Lower lobe of right lung (tissue), 2 donors: ENCODE measurements at regions not wholly inside any gene's neighbourhood (a gene's known extent, or its start where the extent isn't known, plus 50 kb on each side); places are given as distances from the start of the nearest gene placed in this dataset.

Experiments
- ATAC-seq, 2 donors: fragments of 200-7000 bp; cut with Tn5 transposase; one replicate each; pipeline ENCODE4 v1.9.1; 2020 to 2022; ENCODE audit warnings: mild to moderate bottlenecking in 2 of 2, moderate library complexity in 2 of 2
- DNase-seq: peaks from one replicate; pipeline ENCODE4 v3.0.0-alpha.2; 2020
- H3K27ac ChIP-seq: fragments of 200-600 bp; one replicate; pipeline ENCODE4 v1.8.0; 2022
- H3K27me3 ChIP-seq: fragments of 200-600 bp; one replicate; pipeline ENCODE4 v1.8.0; 2022; ENCODE audit warnings: low read depth
- H3K36me3 ChIP-seq: fragments of 200-600 bp; one replicate; pipeline ENCODE4 v1.8.0; 2022; ENCODE audit warnings: mild to moderate bottlenecking
- H3K4me1 ChIP-seq: fragments of 200-600 bp; one replicate; pipeline ENCODE4 v1.8.0; 2022
- H3K4me3 ChIP-seq: fragments of 200-600 bp; one replicate; pipeline ENCODE4 v1.8.0; 2022; ENCODE audit warnings: mild to moderate bottlenecking
- H3K9me3 ChIP-seq: fragments of 200-600 bp; one replicate; pipeline ENCODE4 v1.8.0; 2022
- intact Hi-C: fragments of 100-400 bp; cut with DNase I; formaldehyde crosslinking; loops from one replicate; pipeline ENCODE4 v1.11.0; 2022
- TF ChIP-seq, protein P1 (sequence below): fragments of 200-600 bp; IDR thresholded peaks from one replicate; pipeline ENCODE4 v1.8.0; 2022; ENCODE audit warnings: antibody characterized with exemption, mild to moderate bottlenecking
- donor health status: DM: no; HTN: yes; CAD: no; lungs with severe emphysema.

DNA sequence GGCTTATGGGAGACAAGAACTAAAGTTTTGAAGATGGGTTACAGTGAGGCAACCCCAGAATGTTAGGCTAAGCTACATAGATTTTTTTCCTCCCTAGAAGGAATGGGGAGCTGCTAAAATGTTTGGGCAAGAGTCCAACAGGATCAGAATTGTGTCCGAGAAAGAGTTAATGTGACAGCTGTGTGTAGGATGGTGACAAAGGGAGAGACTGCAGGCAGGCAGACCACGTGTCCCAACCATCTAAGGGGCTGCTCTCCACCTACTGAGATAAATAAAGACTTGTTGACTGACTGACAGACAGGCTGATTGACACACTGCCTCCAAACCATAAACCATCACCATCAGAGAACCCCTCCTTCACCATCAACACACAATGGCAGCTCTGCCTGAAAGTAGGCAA is 133.7 kb upstream of the CTTNBP2NL start:
- Histone ChIP-seq H3K4me3 (no peak overlapping the region), H3K27ac (no peak overlapping the region), H3K9me3 (no peaks in the 10 kb centered on the region), H3K27me3 (no peaks in the 10 kb centered on the region), H3K36me3 (no peaks in the 10 kb centered on the region), H3K4me1 (peaks cover 22% of the 10 kb centered on the region)
- intact Hi-C loops, result no loop called here
- DNase-seq (no peak), ATAC-seq (no peak)
- TF ChIP-seq, protein P1, sequence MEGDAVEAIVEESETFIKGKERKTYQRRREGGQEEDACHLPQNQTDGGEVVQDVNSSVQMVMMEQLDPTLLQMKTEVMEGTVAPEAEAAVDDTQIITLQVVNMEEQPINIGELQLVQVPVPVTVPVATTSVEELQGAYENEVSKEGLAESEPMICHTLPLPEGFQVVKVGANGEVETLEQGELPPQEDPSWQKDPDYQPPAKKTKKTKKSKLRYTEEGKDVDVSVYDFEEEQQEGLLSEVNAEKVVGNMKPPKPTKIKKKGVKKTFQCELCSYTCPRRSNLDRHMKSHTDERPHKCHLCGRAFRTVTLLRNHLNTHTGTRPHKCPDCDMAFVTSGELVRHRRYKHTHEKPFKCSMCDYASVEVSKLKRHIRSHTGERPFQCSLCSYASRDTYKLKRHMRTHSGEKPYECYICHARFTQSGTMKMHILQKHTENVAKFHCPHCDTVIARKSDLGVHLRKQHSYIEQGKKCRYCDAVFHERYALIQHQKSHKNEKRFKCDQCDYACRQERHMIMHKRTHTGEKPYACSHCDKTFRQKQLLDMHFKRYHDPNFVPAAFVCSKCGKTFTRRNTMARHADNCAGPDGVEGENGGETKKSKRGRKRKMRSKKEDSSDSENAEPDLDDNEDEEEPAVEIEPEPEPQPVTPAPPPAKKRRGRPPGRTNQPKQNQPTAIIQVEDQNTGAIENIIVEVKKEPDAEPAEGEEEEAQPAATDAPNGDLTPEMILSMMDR, result no peak

DNA sequence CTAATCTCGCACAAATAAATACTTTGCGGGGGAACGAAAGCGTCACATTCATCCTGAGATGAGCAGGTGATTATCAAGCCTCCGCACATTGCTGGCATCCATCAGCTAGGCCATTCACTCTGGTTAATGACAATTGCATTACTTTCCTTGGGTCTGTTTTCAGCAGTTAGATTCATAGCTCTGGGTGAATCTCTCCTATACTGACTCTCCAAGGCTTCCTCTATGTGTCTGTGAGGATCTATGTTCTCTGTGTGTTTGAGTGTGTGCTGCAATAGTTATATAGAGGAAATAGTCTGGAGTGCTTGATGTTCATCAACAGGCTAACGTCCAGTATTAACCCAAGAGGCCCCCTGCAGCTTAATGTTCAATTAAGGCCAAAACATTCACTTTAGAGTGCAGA is 133.0 kb upstream of the CTTNBP2NL start:
- DNase-seq (no peak), ATAC-seq (no peak)
- TF ChIP-seq, protein P1, result no peak
- no peak overlapping the region for H3K4me3 ChIP-seq
- no peak overlapping the region for H3K27ac ChIP-seq
- no peaks in the 10 kb centered on the region for H3K9me3 ChIP-seq
- H3K36me3 ChIP-seq, result no peaks in the 10 kb centered on the region
- H3K27me3 ChIP-seq, result no peaks in the 10 kb centered on the region
- intact Hi-C loops, result no loop called here
- H3K4me1 ChIP-seq, result peaks cover 27% of the 10 kb centered on the region

DNA sequence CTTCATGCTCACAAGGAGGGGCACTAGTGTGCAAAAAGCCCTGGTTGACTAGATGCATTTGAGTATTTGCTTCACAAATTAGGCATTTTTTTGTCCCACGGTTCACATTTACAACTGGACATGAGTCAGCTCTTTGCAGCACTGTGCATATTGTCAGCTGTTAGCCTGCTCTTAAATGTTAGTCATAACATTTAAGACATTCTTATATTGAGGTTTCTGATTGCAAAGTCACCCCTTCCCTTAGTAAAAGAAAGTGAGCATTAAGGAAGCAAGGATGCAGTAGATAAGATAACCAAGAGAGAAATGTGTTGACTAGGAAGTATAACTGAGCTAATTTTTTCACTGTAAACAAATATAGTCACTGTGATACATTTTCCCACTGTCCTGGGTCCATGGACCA is 132.6 kb upstream of the CTTNBP2NL start:
- H3K4me1 ChIP-seq, result peaks cover 27% of the 10 kb centered on the region
- intact Hi-C loops, result no loop called here
- TF ChIP-seq, protein P1, result no peak
- H3K9me3 ChIP-seq, result no peaks in the 10 kb centered on the region
- DNase-seq, result no peak
- no peak for ATAC-seq
- H3K36me3 ChIP-seq, result no peaks in the 10 kb centered on the region
- H3K27me3 ChIP-seq, result no peaks in the 10 kb centered on the region
- H3K27ac ChIP-seq, result no peak overlapping the region
- H3K4me3 ChIP-seq, result no peak overlapping the region

DNA sequence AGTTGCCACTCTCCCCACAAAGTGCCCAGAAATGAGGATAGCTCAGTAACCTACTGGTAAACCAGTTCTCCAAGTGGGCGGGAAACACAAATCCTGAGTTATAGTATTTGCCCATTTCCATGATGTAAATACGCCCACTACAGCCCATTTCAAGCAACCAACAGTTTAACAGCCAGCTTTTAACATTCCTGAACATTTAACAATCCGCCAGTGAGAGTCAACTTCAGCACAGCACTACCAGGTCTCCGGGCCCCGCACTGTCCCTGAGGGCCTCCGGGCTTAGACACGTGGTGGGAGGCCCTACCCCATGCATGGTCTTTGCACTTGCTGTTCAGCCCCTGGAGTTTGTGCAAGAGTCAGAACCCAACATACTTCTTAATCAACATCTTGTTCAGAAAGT is 132.0 kb upstream of the CTTNBP2NL start:
- Histone ChIP-seq H3K4me3 (no peak overlapping the region), H3K27ac (no peak overlapping the region), H3K9me3 (no peaks in the 10 kb centered on the region), H3K27me3 (no peaks in the 10 kb centered on the region), H3K36me3 (no peaks in the 10 kb centered on the region), H3K4me1 (peaks cover 27% of the 10 kb centered on the region)
- TF ChIP-seq, protein P1, result no peak
- intact Hi-C loops, result no loop called here
- ATAC-seq (no peak), DNase-seq (no peak)

DNA sequence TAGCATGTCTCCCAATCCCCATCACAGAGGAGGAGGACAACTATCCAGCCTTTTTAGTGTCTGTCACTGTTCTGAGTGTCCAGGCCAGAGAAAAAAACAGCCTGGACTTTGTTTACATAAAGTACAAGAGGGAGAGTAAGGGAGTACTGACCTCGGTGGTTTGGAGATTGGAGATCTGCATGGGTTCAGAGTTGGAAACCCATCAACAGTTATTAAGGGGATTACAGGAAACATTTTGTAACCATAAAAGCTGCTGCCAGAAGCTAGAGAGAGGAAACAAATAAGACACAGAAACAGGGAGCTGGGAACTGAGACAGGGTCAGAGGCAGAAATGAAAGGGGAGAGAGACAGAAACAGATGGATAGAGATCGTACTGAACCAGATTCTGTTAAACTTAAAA is 131.5 kb upstream of the CTTNBP2NL start:
- Histone ChIP-seq H3K4me3 (no peak overlapping the region), H3K27ac (no peak overlapping the region), H3K4me1 (peaks cover 27% of the 10 kb centered on the region), H3K36me3 (no peaks in the 10 kb centered on the region), H3K27me3 (no peaks in the 10 kb centered on the region), H3K9me3 (no peaks in the 10 kb centered on the region)
- TF ChIP-seq, protein P1, result no peak
- ATAC-seq, result peak; percentile 11 to 14
- intact Hi-C loops, result no loop called here
- DNase-seq, result no peak

DNA sequence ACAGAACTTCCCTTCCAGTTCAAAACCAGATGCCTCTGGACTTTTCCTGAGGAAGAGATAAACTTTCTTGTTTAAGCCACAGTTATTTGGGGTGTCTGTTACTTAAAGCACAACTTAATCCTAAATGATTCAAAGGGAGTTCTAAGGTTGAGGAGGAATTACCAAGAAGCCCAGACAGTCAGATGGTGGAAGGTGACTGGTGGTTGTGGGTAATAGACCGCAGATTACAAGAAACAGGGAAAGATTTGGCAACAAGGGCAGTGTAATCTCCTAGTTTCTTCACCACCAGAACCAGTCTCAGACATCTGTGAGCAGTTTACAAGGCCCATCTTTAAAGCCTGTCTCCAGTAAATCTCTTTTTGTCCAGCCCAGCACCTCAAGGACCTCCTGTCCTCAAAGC is 130.1 kb upstream of the CTTNBP2NL start:
- TF ChIP-seq, protein P1, result no peak
- H3K9me3 ChIP-seq, result no peaks in the 10 kb centered on the region
- DNase-seq (no peak), ATAC-seq (no peak)
- no peaks in the 10 kb centered on the region for H3K27me3 ChIP-seq
- no peak overlapping the region for H3K4me3 ChIP-seq
- intact Hi-C loops, result no loop called here
- no peak overlapping the region for H3K27ac ChIP-seq
- no peaks in the 10 kb centered on the region for H3K36me3 ChIP-seq
- peaks cover 27% of the 10 kb centered on the region for H3K4me1 ChIP-seq
